Forelimb muscle (tissue), 1 donor: ENCODE measurements at regions not wholly inside any gene's neighbourhood (a gene's known extent, or its start where the extent isn't known, plus 50 kb on each side); places are given as distances from the start of the nearest gene placed in this dataset.
"Not testable (repeated sequence)": the region's sequence is repeated elsewhere in the genome, so short reads cannot be mapped to it uniquely, and the experiment has no call there.

Experiments used
- DNase-seq: peaks from one replicate; pipeline ENCODE4 v3.0.0-alpha.2; 2013; ENCODE audit warnings: low read depth

DNA sequence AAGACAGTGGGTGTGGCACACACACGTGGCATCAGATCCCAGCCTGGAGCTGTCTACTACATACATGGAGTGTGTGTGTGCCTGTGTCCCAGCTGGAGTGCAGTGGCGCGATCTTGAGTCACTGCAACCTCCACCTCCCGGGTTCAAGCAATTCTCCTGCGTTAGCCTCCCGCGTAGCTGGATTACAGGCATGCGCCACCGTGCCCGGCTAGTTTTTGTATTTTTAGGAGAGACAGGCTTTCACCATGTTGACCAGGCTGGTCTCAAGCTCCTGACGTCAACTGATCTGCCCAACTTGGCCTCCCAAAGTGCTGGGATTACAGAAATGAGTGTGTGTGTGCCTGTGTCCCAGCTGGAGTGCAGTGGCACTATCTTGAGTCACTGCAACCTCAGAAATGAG lies 108.8 kb downstream of the IL12A start:
- DNase-seq: no peak

DNA sequence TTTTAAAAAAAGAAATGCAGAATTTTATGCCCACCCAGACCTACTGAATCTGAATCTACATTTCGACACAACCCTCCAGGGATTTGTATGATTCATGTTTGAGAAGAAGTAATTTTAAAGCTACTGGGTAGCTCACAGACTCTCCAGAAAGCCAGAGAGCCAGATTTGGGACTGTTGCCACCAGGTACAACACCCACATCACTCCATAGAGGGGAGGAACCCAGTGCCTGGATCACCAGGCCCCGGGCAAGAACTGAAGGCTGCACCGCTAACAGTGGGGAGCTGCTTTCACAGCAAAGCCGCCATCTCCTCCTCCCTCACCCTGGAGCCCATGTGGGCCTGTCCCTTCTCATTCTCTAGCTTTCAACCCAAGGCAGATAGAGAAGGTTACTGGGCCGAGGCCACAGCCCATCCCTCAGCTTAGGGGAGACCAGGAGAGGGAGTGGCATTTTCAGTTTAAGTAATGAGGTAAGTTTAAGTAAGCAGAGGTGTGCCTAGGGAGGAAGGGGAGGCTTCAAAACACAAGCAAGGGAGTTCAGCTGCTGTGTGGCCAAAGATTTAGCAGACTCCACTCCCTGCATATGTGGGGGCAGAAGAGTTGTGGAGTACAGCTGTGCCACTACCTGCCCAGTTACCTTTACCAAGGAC lies 109.8 kb downstream of the IL12A start:
- DNase-seq: no peak

DNA sequence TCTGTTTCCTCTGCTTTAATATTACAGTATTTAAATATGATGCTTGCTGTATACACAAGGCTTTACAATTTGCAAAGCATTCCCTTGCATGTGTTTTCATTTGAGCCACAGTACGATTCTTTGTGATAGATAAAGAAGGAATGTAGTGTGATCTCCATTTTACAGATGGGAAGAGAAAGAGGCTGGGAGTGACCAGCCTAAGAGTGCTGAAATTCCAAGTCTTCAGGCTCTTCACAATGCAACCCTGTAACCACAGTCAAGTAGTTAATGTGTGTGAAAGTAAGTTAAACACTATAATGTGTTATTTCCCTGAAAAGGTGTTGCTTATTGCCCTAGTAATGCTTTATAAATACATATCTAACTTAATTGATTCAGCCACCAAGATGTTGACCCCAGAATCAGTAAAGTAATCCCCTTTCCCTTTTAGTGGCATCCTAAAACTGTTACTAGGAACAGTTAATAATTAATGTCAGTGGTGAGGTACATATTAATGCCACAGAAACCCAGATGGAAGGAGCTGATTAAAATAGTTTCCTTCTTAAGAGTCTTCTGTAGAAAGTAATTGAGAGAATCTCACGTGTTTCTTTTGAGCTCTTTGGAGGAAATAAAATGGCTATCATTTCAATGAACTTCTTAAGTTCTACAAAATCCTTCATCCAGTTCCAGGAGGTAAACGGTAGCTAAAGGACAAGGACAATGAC lies 110.4 kb downstream of the IL12A start:
- DNase-seq: no peak

DNA sequence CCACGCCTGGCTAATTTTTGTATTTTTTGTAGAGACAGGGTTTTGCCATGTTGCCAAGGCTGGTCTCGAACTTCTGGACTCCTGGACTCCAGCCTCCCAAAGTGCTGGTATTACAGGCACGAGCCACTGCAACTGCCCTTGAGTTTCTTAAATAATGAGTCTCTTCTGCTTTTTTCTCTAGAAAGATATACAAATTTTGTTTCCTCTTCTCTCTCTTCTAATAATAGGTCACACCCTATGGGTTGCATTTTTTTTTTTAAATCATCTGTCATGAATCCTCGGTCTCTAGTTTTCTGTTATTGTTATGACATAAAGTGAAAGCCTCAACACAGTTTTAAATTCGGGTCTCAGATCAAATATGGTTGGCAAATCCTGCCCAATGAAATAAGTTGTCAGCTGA lies 111.2 kb downstream of the IL12A start:
- DNase-seq: no peak

DNA sequence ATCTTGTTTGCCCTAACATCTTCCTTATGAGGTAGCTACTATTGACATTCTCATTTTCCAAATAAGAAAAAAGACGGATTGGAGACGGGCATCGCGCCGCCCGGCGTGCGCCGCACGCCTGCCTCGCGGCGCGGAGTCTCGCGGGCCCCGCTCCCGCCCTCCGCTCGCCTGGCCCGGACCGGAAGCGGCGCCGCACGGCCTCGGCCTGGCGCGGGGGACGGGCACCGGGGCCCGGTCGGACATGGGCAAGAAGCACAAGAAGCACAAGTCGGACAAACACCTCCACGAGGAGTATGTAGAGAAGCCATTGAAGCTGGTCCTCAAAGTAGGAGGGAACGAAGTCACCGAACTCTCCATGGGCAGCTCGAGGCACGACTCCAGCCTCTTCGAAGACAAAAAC lies 112.0 kb downstream of the IL12A start:
- no peak for DNase-seq

DNA sequence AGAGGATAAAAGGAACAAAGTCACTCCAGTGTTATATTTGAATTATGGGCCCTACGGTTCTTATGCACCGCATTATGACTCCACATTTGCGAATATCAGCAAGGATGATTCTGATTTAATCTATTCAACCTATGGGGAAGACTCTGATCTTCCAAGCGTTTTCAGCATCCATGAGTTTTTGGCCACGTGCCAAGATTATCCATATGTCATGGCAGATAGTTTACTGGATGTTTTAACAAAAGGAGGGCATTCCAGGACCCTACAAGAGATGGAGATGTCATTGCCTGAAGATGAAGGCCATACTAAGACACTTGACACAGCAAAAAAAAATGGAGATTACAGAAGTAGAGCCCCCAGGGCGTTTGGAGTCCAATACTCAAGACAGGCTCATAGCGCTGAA lies 113.4 kb downstream of the IL12A start:
- DNase-seq: not testable (repeated sequence)

DNA sequence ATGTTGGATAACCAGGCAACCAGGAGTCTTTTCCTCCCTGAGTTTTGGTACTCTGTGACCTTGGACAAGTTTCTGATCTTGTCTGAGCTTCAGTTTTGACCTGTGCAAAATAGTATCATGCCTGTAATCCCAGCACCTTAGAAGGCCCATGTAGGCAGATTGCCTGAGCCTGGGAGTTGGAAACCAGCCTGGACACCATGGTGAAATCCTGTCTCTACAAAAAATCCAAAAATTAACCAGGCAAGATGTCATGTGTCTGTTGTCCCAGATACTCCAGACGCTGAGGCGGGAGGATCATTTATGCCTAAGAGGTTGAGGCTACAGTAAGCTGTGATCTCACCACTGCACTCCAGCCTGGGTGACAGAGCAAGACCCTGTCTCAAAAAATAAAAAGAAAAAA lies 114.8 kb downstream of the IL12A start:
- DNase-seq: no peak

DNA sequence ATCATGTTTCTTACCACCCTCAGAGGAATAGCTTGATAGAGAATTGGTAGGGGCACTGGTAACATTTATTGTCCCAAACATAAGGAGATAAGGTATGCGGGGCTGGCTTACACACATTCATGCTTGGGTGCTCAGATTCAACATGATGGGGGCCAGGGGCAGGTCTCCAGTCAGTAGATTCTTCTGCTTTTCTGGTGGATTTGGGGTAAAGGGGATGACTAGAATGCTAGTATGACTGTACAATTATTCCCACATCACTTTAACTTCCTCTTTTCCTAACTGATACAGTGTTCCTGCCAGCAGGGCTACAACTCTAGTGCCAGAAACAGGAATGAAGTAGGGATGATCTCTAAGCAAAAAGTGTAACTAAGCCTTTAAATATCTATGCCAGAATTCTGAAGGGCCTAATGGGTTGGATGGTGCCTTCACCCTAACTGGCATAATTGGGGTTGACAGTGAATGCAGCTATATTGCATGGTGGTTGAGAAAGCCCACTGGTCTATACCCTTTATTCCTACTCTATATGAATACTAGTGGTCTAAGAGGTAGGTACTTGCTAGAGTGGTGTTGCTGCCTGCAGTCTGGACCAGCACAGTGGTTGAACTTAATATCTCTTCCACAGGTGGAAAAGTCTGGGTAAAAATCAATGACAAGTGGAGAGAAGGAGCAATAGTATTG lies 117.4 kb downstream of the IL12A start:
- DNase-seq: no peak

DNA sequence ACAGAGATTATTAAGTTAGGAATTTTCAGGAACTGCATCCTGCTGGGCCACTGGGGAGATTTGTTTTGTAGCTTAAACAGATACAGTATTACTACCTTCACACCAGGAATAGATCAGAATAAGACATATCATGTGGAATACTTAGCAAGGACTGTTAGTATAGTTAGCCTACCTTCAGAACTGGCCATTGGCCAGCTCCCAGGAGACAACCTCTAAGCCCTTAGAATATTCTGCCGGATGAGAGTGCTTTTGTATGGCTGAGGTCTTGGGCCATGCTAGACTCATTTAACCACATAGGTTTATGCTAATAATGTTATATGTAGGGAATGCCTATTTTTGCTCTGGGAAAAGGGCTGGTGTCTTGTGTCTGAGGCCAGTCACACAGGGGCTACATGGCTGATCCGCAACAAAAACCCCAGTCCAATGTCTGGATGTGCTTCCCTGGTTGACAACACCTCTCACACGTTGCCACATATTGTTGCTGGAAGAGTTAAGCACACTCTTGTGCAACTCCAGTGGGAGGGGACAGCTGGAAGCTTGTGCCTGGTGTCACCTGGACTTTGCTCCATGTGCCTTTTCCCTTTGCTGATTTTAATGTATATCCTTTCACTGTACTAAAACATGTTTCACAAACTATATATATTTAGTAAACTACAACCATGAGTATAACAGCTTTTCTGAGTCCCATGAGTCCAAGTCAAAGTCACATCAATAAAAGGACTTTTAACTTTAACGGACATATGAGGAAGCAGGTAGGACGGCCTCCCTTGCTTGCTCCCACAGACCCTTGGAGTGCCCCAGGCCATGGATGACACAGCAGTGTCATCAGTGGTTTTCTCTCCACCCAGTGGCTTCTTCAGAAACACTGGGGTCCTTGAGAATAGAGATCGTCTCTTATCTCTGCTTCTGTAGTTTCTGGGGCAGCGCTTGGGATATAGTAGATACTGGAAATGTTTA lies 118.0 kb upstream of the C3orf80 start:
- no peak for DNase-seq

DNA sequence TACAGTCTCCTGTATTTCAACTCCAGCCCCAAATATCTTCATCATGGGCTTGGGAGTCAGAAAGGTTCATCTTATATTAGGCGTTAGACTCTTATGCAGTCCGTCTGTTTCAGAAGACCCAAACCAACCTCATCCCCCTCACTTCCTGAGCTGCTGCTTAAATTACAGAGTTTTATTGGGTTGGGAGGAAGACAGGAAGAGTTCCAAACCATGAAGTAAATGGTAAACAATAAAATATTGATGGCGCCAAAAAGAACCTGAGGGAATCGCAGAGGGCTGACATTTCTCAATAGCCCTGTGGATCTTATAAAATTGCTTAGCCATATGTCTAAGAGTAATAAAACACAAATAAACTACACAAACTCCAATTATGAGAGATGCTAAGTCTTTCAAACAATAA lies 116.9 kb upstream of the C3orf80 start:
- peak; percentile 6 for DNase-seq

DNA sequence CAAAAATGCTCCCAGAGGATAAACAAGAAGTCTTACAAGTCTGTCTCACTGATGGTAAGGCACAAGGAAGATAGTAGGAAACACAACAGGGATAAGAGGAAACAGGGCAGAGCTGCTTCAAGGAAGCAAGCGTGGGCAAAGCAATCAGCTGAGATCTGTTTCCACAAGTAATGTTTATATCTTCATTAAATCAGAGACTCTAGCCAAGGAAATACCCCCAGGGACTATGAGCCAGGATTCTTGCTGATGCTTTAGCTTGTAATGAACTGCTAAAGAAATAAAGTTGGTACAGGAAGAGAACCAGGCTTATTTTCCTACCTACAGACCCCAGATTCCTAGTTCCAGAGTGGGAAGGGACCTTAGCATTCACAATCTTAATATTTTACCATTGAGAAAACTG lies 112.7 kb upstream of the C3orf80 start:
- DNase-seq: no peak

DNA sequence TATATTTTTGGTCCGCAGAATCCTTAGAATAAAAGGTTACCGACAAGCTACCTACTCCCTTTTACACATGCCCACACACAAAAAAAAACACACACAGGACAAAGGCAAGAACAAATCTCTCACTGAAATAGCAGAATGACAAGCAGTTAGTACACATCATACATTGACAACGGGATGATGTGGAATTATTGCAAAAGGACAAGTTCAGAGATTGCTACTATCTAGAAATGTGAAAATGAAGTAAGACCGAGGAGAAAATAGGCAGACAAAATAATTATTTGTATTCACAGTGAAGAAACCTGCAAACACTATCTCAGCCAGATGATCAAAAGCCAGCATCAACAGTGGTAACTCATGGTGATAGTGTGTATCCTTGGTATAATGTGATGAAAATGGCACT lies 112.2 kb upstream of the C3orf80 start:
- DNase-seq: no peak

DNA sequence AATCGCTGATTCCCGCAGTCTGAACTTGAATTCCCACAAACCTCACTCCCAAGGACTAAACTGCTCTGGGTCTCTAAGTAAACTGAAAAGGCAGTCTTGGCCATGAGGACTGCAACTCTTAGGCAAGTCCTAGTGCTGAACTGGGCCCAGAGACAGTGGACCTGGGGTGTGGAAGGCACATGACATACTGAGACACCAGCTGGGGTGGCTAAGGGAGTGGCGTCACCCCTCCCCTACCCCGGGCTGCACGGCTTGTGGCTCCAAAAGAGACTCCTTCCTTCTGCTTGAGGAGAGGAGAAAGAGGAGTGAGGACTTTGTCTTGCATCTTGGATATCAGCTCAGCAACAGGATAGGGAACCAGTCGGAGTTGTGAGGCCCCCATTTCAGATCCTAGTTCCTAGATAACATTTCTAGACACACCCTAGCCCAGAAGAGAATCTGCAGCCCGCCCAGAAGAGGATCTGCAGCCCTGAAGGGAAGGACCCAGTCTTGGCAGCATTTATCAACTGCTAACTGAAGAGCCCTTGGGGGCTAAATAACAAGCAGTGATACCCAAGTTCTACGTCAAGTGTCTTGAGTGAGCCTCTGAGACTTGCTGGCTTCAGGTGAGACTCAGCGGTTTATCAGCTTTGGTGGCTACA lies 110.7 kb upstream of the C3orf80 start:
- DNase-seq: no peak

DNA sequence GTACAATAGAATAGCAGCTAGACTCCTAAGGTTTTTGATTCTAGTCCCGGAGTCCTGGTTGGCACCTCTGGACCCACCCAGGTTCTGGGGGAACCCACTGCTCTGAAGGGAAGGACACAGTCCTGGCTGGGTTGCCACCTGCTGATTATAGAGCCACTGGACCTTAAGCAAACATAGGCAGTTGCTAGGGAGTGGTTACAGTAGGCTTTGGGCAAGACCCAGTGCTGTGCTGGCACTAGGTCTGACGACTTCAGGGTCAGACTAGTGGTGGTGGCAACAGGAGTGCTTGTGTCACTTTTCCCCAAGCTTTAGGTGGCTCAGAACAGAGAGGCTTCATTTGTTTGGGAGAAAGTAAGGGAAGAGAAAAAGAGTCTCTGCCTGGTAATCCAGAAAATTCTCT lies 109.8 kb upstream of the C3orf80 start:
- no peak for DNase-seq

DNA sequence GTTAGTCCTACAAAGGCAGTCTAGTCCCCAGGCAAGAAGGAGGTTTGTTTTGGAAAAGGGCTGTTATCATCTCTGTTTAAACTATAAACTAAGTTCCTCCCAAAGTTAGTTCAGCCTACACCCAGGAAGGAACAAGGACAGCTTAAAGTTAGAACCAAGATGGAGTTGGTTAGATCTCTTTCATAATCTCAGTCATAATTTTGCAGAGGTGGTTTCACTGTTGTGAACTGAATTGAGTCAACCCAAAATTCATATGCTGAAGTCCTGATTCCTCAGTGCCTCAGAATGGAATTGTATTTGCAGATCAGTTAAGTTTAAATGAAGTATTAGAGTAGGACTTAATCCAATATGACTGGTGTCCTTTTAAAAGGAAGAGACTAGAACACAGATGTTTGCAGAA lies 101.0 kb upstream of the C3orf80 start:
- no peak for DNase-seq

DNA sequence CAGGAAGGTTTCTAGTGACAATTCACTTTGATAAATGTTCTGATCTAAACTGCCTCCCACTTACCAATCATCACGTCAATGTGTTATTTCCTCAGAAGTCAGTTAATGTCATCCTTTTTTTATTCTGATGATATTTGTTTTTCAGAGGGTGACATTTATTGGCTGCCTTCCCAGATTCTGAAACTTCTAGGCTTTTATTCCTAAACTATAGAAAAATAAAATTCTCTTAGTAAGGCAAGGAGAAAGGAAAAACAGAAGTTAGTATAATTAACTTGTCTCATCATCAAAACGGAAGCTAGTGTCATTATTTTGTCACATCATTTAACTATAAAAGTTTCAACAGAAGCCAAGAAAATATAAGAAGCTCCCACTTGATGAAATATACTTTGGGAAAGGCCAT lies 100.0 kb upstream of the C3orf80 start:
- DNase-seq: no peak

DNA sequence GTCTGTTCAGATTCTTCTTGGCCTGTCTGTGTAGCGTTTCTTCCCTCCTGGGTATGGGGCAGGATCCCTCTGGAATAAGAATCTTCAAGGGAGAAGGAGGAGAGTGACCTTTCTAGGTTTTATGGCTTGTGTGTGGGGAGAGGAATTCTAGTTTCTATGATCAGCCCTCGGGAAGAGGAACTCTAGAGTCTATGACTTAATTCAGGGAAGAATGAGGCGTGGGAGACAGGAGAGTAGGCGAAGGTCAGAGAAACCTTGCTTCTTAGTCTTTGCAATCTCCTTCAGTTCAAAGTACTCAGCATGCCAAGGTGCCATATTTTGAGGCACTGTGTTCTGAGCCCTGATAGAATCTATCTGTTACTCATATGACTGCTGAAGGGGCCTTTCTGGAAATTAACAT lies 99.2 kb upstream of the C3orf80 start:
- DNase-seq: no peak

DNA sequence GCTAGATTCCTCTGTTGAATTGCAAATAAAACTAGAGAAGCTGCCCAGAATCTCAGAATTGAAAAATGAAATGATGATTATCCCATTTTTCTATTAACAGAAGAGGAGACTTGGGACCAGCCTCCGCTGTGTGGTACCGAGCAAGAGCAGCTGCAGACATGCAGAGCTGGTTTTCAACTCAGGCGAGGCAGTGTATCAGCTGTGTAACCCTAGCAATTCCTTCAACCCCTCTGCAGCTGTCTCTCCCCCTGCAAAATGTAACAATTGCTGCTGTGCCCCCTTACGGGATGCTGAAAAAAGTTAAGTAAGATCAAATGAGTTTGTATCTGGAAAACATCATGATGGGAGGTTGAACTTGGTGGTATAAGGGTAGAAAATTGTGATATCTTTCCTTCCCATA lies 98.5 kb upstream of the C3orf80 start:
- no peak for DNase-seq

DNA sequence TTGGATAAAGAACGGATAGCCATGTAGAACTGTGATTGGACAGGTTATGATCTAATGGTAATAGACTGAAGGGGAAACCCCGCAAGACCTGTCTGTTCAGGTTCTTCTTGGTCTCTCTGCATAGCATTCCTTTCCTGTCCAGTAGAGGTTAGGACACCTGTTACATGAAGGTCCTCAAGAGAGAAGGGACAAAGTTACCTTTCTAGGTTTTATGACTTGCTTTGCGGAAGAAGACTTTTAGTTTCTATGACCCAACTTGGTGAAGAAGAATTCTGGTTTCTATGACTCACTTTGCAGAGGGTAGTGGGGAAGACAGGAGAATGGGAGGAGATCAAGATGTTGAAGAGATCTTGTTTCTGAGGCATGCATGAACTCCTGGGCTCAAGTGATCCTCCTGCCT lies 97.9 kb upstream of the C3orf80 start:
- no peak for DNase-seq

DNA sequence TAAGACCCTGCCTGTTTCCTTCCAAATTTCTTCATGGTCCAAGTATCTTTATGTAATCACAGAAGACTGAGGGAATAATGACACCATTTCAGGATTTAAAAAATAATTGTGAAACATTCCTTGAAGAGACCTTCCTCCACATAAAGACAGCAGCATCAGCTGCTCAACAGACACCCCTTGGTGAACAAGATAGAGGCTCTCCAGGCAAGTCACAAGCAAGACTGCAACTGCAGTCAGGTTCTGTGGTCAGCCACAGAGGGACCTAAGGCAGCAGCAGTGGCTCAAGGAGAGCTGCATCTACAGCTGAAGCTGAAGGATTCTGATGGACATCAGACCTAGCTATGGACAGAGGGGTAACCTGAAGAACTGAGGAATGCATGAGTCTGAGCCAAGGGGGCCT lies 97.2 kb upstream of the C3orf80 start:
- no peak for DNase-seq

DNA sequence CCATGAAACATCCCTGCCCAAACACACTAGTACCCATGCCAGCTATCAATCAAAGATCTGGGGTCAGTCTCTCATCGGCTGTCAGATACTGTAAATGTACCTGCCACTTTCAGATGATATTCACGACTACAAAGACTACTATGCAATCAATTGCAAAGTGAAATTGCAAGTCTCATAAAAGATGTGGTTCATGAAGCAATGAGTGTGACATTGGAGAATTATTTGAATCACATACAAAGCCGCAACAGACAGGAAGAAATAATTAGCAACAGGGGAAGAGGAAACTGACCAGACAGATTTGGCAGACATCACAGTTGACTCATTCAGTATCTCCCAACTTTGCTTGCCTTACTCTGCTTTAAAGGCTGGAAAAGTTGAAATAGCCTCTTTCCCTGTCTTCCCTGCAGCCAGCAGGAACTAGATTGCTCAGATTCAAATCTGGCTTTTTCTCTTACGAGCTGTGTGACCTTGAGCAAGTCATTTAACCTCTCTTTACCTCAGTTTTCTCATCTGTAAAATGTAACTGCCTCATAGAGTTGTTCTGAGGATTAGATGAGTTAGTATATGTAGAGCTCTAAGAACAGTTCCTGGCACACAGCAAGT lies 95.7 kb upstream of the C3orf80 start:
- DNase-seq: no peak
